Epithelial cell of esophagus (primary cell): ENCODE measurements at regions not wholly inside any gene's neighbourhood (a gene's known extent, or its start where the extent isn't known, plus 50 kb on each side); places are given as distances from the start of the nearest gene placed in this dataset.
A peak's percentile ranks its signal among the peaks of the same experiment; 100 is the strongest.

Experiments used
- DNase-seq: peaks from one replicate; pipeline ENCODE4 v3.0.0; 2010; ENCODE audit warnings: low read depth
- H3K4me3 ChIP-seq: 2 replicates; pipeline ENCODE4 v1.5.1; 2011; ENCODE audit warnings: mild to moderate bottlenecking, low read length, control low read depth
- CTCF ChIP-seq: IDR thresholded peaks from 2 replicates; pipeline ENCODE4 v1.5.1; 2011; ENCODE audit warnings: low read depth, mild to moderate bottlenecking, low read length, control low read depth, inconsistent platforms; ENCODE audit not compliant: insufficient read depth; ENCODE audit errors: missing control alignments

DNA sequence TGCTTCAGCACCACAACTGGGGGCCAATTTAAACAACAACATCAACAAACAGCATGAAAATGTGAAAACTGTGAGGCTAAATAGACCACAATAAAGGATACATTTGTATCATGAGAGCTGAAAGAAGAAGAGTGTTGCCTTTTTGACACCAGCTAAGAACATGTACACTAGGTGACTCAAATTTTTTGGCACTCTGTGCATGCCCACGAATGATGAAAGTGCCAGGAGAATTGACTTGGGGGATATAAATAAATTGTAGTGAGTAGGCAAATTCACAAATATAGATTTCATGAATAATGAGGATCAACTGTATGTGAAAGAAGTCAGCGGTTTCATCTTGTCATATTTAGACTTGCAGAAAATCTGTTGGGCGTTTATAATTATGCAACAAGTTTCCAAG lies 1388.0 kb upstream of the LRRTM1 start:
- no peak for DNase-seq
- no peak for TF ChIP-seq CTCF
- H3K4me3 ChIP-seq, result no peak overlapping the region

GRCh38 chr2:81675641-81676040 lies 1371.1 kb upstream of the LRRTM1 start:
- H3K4me3 ChIP-seq, result no peak overlapping the region
- no peak for TF ChIP-seq CTCF
- DNase-seq, result no peak

DNA sequence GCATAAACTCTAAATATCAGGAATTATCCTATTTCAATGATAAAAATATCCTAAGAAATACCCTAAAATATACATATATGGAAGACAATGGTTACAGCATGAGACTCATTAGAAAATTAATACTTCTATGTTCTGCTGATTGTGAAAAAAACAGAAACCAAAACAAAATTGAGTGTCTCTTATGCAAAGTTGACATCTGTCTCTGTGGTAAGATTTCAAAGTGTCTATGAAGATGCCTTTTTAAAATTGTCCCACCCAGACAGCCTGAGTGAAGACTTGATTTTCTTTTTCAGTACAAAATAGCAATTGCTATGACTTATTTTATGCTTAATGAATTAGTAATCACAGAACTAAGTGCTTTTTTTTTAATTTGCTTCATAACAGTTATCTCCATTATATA lies 1368.4 kb upstream of the LRRTM1 start:
- no peak overlapping the region for H3K4me3 ChIP-seq
- no peak for DNase-seq
- TF ChIP-seq CTCF, result no peak

DNA sequence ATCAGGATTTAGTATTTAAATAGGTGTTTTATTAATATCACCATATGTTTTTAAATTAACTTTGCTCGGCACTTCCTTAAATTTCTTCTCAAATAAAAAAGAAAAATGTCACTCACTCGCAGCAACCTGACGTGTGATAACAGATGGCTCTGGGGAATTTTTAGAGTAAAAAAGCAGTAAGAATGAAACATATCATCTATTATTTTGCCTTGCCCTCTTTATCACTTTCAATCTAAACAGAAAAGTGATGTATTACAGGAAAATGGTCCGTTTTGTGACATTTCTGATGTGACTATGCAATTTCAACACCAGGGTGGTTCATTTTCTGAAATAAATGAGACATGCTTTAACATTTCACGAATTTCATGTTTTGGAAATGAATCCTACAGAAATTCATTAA lies 1368.0 kb upstream of the LRRTM1 start:
- no peak overlapping the region for H3K4me3 ChIP-seq
- DNase-seq, result no peak
- TF ChIP-seq CTCF, result no peak

DNA sequence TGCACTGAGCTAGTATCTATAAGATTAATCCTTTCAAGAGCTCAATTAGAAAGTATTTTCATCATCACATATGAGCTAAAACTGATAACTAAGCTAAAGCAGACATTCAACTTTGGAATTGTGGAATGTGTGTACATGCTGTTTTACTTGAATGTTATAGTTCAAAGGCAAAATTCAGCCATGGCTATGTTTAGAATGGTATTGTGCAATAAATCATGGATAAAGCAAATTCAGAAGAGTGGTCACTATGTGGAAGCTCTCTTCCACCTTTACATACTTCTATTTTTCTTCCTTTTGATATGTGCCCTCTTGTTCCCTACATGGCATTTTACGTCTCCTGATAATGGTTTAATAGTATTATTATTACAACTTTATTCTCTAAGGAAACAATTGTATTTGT lies 1366.3 kb upstream of the LRRTM1 start:
- no peak for TF ChIP-seq CTCF
- H3K4me3 ChIP-seq, result no peak overlapping the region
- no peak for DNase-seq

- no peak overlapping the region for H3K4me3 ChIP-seq
- TF ChIP-seq CTCF, result no peak
- no peak for DNase-seq
Observed at GRCh38 chr2:81661081-81661480, 1356.5 kb upstream of the LRRTM1 start.

DNA sequence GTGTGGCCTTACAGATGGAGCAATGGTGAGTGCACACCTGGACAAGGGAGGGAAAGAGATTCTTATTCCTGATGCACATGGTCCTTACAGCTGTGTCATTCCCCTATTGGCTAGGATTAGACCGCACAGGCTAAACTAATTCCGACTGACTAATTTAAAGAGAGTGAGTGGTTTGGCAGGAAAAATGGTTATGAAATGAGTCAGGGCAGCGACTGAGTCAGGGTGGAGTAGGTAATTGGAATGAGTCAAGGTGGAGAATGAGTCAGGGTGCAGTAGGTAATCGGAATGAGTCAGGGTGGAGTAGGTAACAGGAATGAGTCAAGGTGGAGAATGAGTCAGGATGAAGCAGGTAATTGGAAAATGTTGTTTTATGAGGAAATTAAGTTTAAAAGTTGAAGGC lies 1353.7 kb upstream of the LRRTM1 start:
- DNase-seq, result peak; percentile 46
- H3K4me3 ChIP-seq, result no peak overlapping the region
- no peak for TF ChIP-seq CTCF
